ENCODE measurements at regions not wholly inside any gene's neighbourhood (a gene's known extent, or its start where the extent isn't known, plus 50 kb on each side); places are given as distances from the start of the nearest gene placed in this dataset.
"Not testable (repeated sequence)": the region's sequence is repeated elsewhere in the genome, so short reads cannot be mapped to it uniquely, and the experiment has no call there.

DNA sequence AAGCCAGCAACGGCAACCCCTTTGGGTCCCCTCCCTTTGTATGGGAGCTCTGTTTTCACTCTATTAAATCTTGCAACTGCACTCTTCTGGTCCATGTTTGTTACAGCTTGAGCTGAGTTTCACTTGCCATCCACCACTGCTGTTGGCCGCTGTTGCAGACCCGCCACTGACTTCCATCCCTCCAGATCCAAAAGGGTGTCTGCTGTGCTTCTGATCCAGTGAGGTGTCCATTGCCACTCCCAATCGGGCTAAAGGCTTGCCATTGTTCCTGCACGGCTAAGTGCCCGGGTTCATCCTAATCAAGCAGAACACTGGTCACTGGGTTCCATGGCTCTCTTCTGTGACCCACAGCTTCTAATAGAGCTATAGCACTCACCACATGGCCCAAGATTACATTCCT lies 615.1 kb downstream of the CETN3 start:
- not testable (repeated sequence) for TF ChIP-seq CTCF (IDR thresholded peaks at IDR 0.05; ENCODE audit: poor library complexity); EZH2phosphoT487 (IDR thresholded peaks at IDR 0.05; ENCODE audit: low read depth, severe bottlenecking, unreplicated experiment)
